HG02610 (cell line): ENCODE measurements at regions not wholly inside any gene's neighbourhood (a gene's known extent, or its start where the extent isn't known, plus 50 kb on each side); places are given as distances from the start of the nearest gene placed in this dataset.
"Not testable (repeated sequence)": the region's sequence is repeated elsewhere in the genome, so short reads cannot be mapped to it uniquely, and the experiment has no call there.

Source experiments
- ATAC-seq: cut with Tn5 transposase; IDR thresholded peaks from one replicate; pipeline ENCODE4 v1.9.1; 2021; ENCODE audit warnings: mild to moderate bottlenecking, moderate library complexity; ENCODE audit not compliant: unreplicated experiment

- ATAC-seq = no peak
These were observed 89.8 kb upstream of the C1GALT1C1 start for GRCh38 chrX:120719622-120720021.

DNA sequence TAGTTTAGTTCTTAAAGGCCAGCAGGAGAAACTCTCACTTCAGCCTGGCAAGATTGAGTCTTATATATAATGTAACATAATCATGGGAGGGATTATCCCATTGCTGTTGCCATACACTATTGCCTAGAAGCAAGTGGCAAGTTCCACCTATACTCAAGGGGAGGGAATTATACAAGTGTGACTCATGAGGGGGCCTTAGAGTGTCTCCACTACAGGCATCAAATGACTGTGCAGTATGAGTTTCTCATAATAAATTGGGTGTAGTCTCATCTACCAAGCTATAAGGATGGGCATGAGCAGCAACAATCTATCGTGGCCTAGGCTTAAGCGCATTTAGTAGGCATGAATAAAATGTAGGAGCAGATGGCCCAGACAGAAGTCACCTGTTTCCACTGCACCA lies 89.1 kb upstream of the C1GALT1C1 start:
- ATAC-seq = no peak

GRCh38 chrX:120702337-120702736 lies 72.5 kb upstream of the C1GALT1C1 start:
- not testable (repeated sequence) for ATAC-seq

DNA sequence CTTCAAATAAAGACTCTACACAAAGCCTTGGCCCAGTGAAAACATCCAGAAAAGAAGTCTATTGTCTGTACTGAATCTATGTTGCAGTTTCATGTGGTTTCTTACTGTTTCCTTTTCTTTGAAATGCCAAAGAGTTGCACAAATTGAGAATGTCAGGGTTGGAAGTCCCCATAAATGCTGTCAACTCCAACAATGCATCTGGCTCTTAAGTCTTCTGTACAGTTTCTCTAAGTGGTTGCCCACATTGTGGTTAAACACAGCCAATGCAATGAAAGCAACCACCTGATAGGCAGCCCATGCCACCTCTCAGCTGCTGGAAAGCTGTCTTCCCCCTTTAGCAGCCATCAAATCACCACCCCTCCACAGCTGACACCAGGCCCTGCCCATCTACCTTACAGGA lies 67.2 kb upstream of the C1GALT1C1 start:
- ATAC-seq = peak; percentile 99

GRCh38 chrX:120692319-120692718 lies 62.5 kb upstream of the C1GALT1C1 start:
- no peak for ATAC-seq

DNA sequence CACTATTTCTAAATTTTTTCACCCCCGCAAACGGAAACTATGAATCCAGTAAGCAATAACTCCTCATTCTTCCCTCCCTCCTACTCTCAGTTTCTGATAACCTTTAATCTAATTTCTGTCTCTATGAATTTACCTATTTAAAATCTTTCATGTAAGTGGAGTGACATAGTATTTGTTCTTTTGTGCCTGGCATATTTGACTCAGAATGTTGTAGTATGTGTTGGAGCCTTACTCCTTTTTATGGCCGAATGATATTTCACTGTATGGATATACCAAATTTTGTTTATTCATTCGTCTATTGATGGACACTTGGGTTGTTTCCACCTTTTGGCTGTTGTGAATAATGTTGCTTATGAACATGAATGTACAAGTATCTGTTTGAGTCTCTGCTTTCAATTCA lies 61.1 kb upstream of the C1GALT1C1 start:
- ATAC-seq = no peak

DNA sequence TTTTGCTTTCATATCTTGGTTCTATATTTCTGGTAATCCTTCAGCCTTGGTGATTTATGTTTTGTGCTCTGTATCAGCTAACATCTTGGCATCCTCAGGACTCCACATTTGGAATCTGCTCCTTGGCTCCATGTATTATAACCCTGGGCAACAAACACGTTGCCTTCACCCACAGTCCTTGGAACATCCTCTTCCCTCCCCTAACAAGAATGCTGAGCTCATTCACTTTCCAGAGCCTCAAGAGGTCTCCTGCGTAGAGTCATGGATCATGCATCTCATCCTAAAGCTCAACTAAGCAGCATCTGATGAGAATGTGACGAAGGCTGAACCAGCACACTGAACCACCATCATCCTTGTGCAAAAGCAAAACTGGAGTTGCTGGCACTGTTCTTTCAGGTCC lies 60.5 kb upstream of the C1GALT1C1 start:
- ATAC-seq = no peak

GRCh38 chrX:120680090-120680489 lies 50.2 kb upstream of the C1GALT1C1 start:
- no peak for ATAC-seq
